T-helper 1 cell treated with Interleukin-12 subunit alpha and Interleukin-12 subunit beta and Interleukin-4 antibody, amounts not matched to agents 30 μg/mL and 1 μg/mL, for 36 hours (primary cell): ENCODE measurements at regions not wholly inside any gene's neighbourhood (a gene's known extent, or its start where the extent isn't known, plus 50 kb on each side); places are given as distances from the start of the nearest gene placed in this dataset.

Experiments
- H3K27ac Mint-ChIP-seq: one replicate; pipeline ENCODE4 v1.8.0; 2021; ENCODE audit warnings: mild to moderate bottlenecking, mixed read lengths
- H3K27me3 Mint-ChIP-seq: one replicate; pipeline ENCODE4 v1.8.0; 2021; ENCODE audit warnings: low read depth, mixed read lengths
- H3K36me3 Mint-ChIP-seq: one replicate; pipeline ENCODE4 v1.8.0; 2021; ENCODE audit warnings: low read depth, mixed read lengths
- H3K4me1 Mint-ChIP-seq: one replicate; pipeline ENCODE4 v1.8.0; 2021; ENCODE audit warnings: low read depth, mixed read lengths
- H3K4me3 Mint-ChIP-seq: one replicate; pipeline ENCODE4 v1.8.0; 2021; ENCODE audit warnings: mild to moderate bottlenecking, moderate library complexity, mixed read lengths
- H3K9me3 Mint-ChIP-seq: one replicate; pipeline ENCODE4 v1.8.0; 2021; ENCODE audit warnings: mixed read lengths

DNA sequence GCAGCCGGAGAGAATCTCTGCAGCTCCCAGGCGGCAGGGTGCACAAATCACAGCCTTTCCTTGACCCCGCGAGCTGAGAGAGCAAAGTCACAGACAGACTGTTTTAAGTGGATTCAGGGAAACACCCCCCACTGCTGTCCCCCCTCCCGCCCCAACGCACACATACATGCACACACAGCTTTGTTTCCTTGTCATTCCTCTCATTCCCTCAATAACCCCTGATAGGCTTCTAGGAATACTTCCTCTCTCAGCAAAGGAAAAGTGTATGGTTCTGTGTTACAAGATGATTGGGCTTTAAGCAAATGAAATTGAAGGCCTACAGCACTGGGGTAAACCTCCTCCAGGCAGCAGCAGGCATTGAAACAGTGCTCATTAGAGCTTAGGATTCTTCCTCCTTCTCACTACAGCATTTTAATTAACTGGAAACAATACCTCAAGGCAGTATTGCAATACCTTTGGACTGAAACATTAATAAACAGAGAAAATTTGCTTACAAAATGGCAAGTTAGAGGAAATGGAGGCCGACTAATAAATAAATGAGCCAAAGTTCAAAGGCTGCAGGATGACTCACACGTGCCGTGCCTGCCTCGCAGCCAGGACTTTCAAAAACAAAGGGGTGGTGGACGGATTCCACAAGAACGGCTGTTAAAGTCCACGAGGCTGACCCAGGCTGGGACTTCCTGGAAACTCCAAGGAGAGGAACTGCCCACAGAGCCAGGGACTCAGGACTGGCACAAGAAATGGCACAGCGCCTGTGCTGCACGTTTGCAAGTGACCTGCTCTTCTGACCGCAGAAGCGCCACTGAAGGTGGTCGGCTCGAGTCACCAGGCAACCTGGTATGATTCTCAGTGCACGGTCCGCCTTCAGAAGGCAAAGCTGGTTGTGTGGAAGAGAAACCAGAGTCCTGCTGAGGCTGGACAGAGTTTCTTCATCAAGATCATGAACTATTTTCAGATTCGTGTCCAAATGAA is 236.2 kb downstream of the SYK start:
- Mint-ChIP-seq H3K4me3 (peak overlapping the region; percentile 11), H3K4me1 (peaks cover 42% of the 10 kb centered on the region), H3K9me3 (no peaks in the 10 kb centered on the region), H3K27ac (peak overlapping the region; percentile 56), H3K27me3 (no peaks in the 10 kb centered on the region), H3K36me3 (peaks cover 4% of the 10 kb centered on the region)

- H3K4me3 Mint-ChIP-seq: no peak overlapping the region
- H3K4me1 Mint-ChIP-seq: peaks cover 45% of the 10 kb centered on the region
- H3K9me3 Mint-ChIP-seq: no peaks in the 10 kb centered on the region
- H3K27me3 Mint-ChIP-seq: no peaks in the 10 kb centered on the region
- peak overlapping the region; percentile 11 for H3K27ac Mint-ChIP-seq
- peaks cover 6% of the 10 kb centered on the region for H3K36me3 Mint-ChIP-seq
Observed at GRCh38 chr9:91038483-91039124, 237.0 kb downstream of the SYK start.

GRCh38 chr9:91039125-91039834 is 237.7 kb downstream of the SYK start:
- H3K27me3 Mint-ChIP-seq: no peaks in the 10 kb centered on the region
- no peak overlapping the region for H3K27ac Mint-ChIP-seq
- no peak overlapping the region for H3K4me3 Mint-ChIP-seq

DNA sequence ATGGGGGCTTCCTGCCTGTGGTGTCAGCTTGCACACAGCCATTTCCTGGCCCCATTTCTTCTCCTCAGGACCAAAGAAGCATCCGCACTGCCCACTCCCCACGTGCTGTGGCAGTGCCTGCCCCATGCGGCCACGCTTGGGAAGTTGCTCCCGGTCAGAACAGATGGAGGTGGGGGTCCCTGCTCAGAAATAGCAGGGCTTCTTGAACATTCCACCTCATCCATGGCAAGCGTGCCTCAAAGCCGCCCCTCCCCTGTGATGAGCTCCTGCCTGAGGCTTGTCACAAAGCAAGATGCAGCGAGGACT is 238.2 kb downstream of the SYK start:
- peaks cover 6% of the 10 kb centered on the region for H3K36me3 Mint-ChIP-seq
- peaks cover 48% of the 10 kb centered on the region for H3K4me1 Mint-ChIP-seq
- H3K27me3 Mint-ChIP-seq: peaks cover 2% of the 10 kb centered on the region
- no peak overlapping the region for H3K27ac Mint-ChIP-seq
- no peaks in the 10 kb centered on the region for H3K9me3 Mint-ChIP-seq
- H3K4me3 Mint-ChIP-seq: no peak overlapping the region

More at GRCh38 chr9:91039125-91039834, 237.7 kb downstream of the SYK start:
- H3K4me1 Mint-ChIP-seq: peaks cover 50% of the 10 kb centered on the region
- peaks cover 6% of the 10 kb centered on the region for H3K36me3 Mint-ChIP-seq
- H3K9me3 Mint-ChIP-seq: no peaks in the 10 kb centered on the region

DNA sequence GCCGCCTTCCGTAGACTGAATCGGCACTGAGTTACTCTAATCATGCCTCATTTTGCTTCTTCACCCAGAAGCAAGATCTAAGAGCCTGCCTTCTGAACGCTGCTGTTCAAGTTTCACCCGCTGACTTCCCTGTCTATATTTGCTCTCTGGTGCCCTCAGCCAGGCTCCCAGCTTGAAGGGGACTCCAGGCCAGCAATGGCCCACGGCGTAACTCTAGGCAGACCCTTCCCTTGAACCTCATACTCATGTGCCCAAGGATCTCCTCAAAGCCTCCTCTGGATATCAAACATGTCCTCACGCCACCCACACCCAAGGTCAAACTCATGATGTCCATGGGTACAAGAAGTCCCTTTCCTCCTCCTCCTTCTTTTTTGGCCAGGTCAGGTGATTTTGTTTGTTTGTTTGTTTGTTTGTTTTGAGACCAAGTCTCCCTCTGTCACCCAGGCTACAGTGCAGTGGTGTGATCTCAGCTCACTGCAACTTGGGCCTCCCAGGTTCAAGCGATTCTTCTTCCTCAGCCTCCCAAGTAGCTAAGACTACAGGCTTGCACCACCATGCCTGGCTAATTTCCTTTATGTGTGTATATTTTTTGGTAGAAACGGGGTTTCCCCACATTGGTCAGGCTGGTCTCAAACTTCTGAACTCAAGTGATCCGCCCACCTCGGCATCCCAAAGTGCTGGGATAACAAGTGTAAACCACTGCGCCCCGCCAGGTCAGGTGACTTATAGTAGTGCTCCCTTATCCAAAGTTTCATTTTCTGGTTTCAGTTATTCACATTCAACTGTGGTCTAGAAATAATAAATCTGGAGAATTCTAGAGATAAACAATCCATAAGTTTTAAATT is 239.0 kb downstream of the SYK start:
- no peak overlapping the region for H3K4me3 Mint-ChIP-seq

GRCh38 chr9:91042024-91042423 is 240.4 kb downstream of the SYK start:
- Mint-ChIP-seq H3K36me3 (peaks cover 6% of the 10 kb centered on the region), H3K27ac (peak overlapping the region; percentile 28), H3K9me3 (no peaks in the 10 kb centered on the region), H3K27me3 (peaks cover 9% of the 10 kb centered on the region), H3K4me1 (peaks cover 44% of the 10 kb centered on the region), H3K4me3 (no peak overlapping the region)

More for the DNA sequence above, 239.0 kb downstream of the SYK start:
- no peaks in the 10 kb centered on the region for H3K9me3 Mint-ChIP-seq
- H3K27me3 Mint-ChIP-seq: peaks cover 9% of the 10 kb centered on the region
- peaks cover 6% of the 10 kb centered on the region for H3K36me3 Mint-ChIP-seq
- H3K27ac Mint-ChIP-seq: peak overlapping the region; percentile 22
- peaks cover 48% of the 10 kb centered on the region for H3K4me1 Mint-ChIP-seq

DNA sequence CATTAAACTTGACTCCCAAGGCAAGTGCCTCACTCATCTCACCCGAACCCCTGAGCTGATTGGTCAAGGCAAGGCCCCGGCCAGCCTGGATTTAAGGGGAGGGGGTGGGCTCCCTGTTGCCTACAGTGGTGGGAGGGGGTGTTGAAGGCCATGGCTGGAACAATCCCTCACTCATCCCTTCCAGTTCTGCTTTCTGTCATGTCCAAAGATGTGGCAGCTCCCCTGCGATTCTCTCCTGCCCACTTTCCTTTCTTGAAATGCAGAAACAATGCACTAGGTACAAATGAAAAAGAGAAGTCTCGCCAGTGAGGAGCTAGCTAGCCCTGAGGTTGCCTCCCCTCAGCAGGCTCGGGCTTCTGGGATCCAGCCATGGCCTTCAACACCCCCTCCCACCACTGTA is 240.9 kb downstream of the SYK start:
- Mint-ChIP-seq H3K4me3 (no peak overlapping the region), H3K36me3 (peaks cover 6% of the 10 kb centered on the region), H3K27me3 (peaks cover 9% of the 10 kb centered on the region), H3K4me1 (peaks cover 42% of the 10 kb centered on the region), H3K27ac (no peak overlapping the region), H3K9me3 (no peaks in the 10 kb centered on the region)

GRCh38 chr9:91043056-91043810 is 241.6 kb downstream of the SYK start:
- Mint-ChIP-seq H3K4me3 (no peak overlapping the region), H3K4me1 (peaks cover 44% of the 10 kb centered on the region), H3K27me3 (peaks cover 9% of the 10 kb centered on the region), H3K36me3 (peaks cover 6% of the 10 kb centered on the region), H3K27ac (no peak overlapping the region), H3K9me3 (no peaks in the 10 kb centered on the region)

DNA sequence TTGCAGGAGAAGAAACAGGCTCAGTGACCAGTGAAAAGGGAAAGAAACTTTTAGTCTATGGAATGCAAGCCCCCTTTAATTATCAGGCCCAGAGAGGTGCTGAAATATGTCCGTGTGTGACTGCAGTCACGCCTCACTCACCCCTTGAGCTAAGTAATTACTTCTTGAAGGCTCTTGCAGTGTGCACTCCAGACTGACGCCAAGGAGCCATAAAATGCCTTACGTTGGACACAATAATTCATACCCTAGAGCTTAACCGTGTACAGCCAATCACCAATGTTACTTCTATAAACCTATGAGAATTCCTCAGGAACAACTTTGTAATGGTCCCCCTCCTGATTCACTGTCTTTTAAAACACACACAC is 242.2 kb downstream of the SYK start:
- Mint-ChIP-seq H3K9me3 (no peaks in the 10 kb centered on the region), H3K36me3 (peaks cover 6% of the 10 kb centered on the region), H3K27me3 (peaks cover 9% of the 10 kb centered on the region), H3K4me3 (no peak overlapping the region), H3K4me1 (peaks cover 44% of the 10 kb centered on the region), H3K27ac (no peak overlapping the region)

GRCh38 chr9:91044354-91044753 is 242.7 kb downstream of the SYK start:
- Mint-ChIP-seq H3K4me1 (peaks cover 46% of the 10 kb centered on the region), H3K9me3 (no peaks in the 10 kb centered on the region), H3K36me3 (peaks cover 6% of the 10 kb centered on the region), H3K27ac (no peak overlapping the region), H3K4me3 (no peak overlapping the region), H3K27me3 (peaks cover 9% of the 10 kb centered on the region)

DNA sequence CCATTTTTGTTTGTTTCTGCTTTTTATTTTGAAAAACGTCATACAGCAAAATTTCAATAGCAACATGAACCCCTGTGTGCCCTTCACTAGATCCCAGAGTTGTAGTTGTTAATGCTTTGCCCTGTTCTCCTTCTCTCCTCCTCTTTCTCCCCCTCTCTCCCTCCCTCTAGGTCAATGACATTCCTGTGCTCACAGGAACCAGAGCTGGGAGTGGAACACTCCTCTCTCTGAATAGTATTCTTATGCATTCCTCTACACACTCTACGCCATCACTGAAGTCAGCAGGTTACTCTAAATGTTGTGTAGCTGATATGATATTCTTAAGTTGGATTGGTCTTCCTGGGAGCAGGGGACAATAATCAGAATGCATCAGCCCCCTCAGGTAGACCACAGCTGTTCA is 243.4 kb downstream of the SYK start:
- no peak overlapping the region for H3K27ac Mint-ChIP-seq
- peaks cover 8% of the 10 kb centered on the region for H3K36me3 Mint-ChIP-seq
- H3K9me3 Mint-ChIP-seq: no peaks in the 10 kb centered on the region
- peaks cover 46% of the 10 kb centered on the region for H3K4me1 Mint-ChIP-seq
- peaks cover 12% of the 10 kb centered on the region for H3K27me3 Mint-ChIP-seq
- H3K4me3 Mint-ChIP-seq: no peak overlapping the region

DNA sequence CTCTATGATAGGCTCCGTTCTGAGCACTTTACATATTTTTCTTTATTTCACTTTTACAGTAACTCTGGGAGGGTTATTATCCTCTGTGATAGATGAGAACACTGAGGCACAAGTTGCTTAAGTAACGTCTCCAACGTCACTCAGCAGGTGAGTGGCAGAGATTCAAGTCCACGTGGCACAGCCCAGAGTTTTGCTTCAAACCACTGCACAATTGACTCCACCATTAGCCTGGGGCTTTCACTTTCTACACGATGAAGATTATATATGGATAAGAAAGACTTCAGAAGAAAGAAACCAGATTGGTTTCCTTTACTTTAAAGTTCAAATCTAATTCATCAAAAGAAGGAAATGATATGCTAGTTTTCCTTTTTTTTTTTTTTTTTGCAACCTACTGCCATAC is 245.9 kb downstream of the SYK start:
- Mint-ChIP-seq H3K4me1 (peaks cover 37% of the 10 kb centered on the region), H3K36me3 (peaks cover 4% of the 10 kb centered on the region), H3K27me3 (peaks cover 26% of the 10 kb centered on the region), H3K4me3 (peak overlapping the region; percentile 25), H3K9me3 (peaks cover under 1% of the 10 kb centered on the region), H3K27ac (peak overlapping the region; percentile 72)

DNA sequence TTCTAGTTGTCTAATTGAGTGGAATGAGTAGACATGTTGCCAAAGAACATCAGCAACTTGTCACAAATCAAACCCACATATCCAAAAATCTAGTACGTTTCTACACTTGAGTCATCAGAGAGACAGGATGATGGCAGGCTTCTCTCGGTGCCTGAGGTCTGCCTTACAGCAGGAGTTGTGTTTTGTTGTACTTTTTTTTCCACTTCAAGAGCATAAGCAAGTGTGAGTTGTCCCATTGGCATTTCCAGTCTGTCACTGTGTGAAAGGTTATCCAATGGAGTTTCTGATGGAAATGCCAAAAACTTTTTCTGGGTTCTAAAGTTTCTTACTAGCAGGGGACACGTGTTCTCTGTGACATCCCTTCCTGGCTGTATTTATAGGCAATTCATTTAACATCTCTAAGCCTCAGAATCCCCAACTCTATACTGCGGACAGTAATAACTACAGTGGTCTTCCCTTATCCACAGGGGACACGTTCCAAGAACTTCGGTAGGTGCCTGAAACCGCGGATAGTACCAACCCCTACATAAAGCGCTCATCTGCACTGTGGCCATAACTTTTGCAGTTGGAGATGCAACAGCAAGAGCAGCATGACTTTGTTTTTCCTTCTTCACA is 246.5 kb downstream of the SYK start:
- Mint-ChIP-seq H3K27me3 (peaks cover 31% of the 10 kb centered on the region), H3K4me3 (peak overlapping the region; percentile 25), H3K27ac (peak overlapping the region; percentile 72), H3K36me3 (peaks cover 6% of the 10 kb centered on the region), H3K4me1 (peaks cover 37% of the 10 kb centered on the region), H3K9me3 (peaks cover 6% of the 10 kb centered on the region)
